HG02981 (cell line): ENCODE measurements at regions not wholly inside any gene's neighbourhood (a gene's known extent, or its start where the extent isn't known, plus 50 kb on each side); places are given as distances from the start of the nearest gene placed in this dataset.

Source experiments
- ATAC-seq: cut with Tn5 transposase; IDR thresholded peaks from one replicate; pipeline ENCODE4 v1.9.1; 2021; ENCODE audit warnings: mild to moderate bottlenecking, moderate library complexity; ENCODE audit not compliant: unreplicated experiment

DNA sequence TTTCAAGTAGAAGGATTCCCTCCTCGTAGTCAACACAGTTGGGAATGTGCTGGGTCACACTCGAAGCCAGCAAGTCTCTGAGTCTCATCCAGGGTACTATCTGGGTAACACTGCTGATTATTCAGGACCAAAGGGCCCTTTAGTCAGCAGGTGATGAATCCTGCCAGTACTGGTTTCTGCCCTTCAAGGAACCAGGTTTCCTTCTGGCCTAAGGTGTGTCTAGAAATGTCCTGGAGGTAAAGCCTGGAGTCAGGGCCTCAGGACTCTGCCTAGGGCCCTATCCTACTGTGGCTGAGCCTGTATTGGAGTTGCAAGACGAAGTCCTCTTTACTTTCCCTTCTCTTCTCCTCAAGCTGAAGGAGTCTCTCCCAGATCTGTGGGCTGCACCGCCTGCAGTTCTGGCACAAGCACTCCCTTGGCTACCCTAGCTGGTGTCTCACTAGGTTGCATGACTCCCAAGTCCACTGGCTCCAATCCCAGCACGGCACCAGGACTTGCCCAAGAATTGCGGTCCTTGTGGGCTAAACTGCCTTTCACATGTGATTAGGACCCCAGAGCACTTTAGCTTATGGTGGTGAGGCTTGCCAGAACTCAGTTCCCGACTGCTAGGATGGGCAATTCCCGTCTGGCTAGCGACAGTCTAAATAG is 193.7 kb upstream of the PDE3A start:
- ATAC-seq = no peak

DNA sequence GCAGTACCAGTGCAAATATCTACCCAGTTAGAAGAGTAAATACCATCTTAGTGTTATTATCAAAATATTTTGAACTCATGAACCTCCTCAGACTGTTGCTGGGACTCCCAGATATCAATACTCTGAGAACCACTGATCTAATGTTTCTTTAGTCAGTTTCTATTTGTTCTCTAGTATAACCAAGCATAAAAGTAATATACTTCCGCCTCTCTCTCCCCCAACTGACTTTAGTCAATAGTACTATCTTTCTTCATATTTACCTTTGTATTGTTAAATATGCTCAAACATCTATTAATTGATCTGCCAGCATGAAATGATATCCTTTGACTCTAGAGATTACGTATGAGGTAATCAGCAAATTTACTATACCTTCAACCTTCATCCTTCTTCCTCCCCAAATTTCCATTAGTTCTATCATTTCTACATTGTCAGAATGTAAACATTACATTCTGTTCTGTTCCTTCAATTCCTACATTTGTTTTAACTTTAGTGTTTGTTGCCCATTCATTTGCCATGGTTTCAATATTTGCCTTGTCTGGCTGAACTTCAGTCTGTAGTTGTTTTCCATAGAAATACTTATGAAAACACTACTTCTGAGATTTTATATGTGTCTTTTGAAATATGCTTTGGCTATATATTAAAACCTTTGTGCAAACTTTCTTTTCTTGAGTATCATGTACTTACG is 192.5 kb upstream of the PDE3A start:
- no peak for ATAC-seq

DNA sequence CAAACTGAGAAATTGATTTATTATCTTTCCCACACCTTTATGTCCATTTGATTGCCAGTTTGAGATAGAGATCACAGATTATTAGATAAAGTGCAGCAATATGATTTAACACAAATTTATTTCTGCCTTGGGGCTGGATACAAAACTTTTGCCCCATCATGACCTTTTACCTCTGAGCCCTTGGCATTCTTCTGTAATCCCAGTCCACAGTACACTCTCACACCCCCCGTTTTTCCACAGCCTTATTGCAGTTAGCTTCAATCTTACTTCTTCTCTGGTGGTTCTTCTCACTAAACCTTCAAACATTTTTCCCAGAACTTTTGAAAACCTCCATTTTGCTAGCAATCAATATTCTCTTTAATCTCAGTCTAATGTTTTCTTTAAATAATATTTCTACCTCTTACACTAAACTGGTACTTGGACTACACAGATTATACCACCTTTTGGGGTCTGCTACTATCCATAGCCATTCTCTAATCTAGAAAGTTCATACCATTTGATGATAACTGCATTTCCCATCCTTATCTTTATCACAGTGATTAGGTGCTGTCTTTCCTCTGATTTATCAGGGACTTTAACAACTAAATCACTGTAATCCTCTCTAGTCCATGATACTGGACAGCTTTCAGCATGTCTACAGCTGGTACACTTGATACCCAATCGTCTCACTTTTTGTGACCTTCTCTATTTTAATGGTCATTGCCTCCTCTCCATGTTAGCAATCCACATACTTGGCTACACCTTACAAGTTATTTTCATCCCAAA is 186.7 kb upstream of the PDE3A start:
- no peak for ATAC-seq

DNA sequence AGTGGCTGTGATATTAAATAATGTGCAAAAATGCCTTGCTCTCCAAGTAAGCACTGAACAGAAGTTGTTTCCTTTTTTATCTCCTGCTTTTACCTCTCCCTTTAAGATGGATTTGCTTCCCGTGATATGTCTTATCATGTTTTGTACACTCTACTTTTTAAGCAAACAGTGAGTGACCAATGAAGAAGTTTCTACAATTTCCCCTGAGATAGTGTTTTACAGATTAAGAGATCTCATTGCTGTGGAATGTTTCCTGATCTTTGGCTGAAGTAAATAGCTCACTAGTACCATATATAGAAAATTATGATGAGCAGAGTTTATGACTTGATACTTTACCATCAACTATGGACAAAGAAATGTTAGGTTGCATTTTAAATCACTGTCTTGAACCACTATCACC is 184.8 kb upstream of the PDE3A start:
- no peak for ATAC-seq

DNA sequence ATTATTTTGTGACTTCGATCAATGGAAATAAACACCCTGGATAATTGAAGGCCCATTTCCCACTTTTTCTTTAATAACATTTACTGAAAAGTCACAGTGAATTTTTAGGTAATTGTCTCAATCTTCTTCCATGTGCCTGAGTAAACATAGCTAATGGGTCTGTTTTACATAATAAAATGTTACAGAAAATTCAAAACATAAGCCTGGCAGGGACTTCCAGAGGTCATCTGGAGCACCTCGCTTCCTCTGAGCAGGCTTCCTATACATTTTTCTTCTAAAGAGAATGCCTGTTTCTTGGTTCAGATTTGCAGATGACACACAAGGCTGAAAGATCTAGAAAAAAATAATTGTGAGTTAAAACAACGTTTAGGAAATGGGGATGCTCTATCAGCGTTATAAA is 183.8 kb upstream of the PDE3A start:
- no peak for ATAC-seq

DNA sequence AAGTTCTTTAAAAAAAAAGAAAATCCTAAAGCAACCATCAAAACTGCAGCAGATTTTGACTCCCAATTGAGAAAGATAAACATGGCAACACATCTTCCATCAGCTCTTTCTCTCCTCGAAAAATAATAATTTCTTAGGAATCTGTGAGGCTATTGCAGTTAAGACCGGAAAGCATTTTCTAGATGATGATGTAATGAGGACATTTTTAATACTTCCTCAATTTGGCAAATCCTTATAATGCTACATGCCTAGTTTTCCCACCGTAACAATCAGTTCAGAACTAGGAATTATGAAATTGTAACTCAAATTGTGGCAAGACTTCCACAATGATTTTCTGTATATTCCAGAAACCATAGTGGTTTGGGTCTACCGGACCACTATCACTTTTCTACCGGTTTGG is 180.9 kb upstream of the PDE3A start:
- no peak for ATAC-seq

DNA sequence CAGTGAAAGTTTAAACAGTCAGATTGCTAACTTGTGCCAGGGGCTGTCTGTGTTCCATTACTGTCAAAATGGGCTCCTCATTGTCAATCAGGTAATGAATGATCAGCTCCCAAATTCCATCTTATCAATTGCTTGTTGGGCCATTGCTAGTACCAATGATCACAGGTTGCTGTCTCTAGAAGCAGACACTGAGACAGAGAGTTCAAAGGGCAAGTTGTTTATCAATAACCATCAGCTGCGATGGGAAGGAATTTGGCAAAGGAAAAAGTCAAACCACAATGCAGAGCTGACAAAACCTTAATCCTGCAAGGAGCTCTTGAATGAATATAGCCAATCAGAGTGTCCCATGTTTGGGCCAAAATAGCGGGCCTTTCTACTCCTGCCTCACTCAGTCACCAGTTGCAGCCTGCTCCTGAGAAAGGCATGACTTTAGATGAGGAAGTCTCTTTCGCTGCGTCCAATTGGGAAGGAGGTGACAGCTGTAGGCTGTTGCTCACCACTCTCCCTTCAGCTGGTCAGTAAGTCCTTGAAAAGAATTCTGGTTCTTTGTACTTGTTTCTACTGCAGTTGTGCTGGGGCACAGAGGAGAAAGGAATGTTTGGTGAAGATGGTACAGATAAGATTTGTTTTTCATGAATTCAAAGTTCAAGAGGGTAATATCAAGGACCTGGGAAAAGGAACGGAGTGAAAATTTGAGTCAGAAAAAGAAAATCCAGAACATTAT is 179.2 kb upstream of the PDE3A start:
- ATAC-seq = no peak

DNA sequence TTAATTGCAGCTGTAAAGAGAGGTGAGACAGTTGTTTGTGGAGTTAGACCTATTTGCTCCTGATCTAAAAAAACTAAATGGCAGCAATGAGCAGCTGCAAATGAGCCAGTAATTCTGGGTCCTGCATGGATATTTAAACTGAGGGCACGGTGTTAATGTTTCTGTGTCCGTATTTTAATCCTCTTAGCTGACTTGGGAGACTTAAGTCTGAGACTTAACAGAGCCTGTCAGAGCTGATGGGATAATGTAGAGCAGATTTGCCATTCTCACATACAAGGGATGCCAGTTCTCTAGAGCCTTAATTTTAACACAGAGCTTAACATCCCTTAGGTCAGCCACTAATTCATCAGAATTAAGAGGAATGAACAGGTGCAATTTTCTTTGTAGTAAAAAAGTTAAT is 178.6 kb upstream of the PDE3A start:
- ATAC-seq = no peak

DNA sequence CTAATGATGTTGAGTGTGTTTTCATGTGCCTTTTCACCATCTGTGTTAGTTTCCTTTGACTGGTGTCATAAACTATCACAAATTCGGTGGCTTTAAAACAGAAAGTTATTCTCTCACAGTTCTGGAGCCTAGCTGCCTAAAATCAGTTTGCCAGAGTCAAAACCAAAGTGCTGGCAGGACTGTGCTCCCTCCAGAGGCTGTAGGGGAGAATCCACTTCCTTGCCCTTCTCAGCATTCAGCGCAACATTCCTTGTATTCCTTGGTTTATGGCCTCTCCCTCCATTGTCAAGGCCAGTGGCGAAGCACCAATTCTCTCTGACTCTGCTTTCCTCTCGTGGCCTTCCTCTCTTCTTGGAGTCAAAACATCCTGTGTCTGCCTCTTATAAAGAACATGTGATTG is 174.2 kb upstream of the PDE3A start:
- ATAC-seq = no peak

DNA sequence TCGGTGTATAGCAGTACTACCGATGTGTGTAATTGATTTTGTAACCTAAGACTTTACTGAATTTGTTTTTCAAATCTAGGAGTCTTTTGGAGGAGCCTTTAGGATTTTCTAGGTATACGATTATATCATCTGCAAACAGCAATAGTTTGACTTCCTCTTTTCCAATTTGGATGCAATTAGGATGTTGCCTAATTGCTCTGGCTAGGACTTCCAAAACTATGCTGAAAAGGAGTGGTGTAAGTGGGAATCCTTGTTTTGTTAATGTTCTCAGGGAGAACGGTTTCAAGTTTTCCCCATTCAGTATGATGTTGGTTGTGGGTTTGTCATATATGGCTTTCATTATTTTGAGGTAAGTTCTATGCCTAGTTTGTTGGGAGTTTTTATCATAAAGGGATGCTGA is 171.6 kb upstream of the PDE3A start:
- no peak for ATAC-seq

DNA sequence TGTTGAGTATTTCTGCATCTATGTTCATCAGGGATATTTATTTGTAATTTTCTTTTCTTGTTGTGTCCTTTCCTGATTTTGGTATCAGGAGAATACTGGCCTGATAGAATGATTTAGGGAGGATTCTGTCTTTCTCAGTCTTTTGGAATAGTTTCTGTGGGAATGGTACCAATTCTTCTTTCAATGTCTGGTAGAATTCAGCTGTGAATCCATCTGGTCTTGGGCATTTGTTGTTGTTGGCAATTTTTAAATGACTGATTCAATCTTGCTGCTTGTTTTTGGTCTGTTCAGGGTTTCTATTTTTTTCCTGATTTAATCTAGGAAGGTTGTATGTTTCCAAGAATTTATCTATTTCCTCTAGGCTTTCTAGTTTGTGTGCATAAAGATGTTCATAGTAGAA is 170.9 kb upstream of the PDE3A start:
- no peak for ATAC-seq

DNA sequence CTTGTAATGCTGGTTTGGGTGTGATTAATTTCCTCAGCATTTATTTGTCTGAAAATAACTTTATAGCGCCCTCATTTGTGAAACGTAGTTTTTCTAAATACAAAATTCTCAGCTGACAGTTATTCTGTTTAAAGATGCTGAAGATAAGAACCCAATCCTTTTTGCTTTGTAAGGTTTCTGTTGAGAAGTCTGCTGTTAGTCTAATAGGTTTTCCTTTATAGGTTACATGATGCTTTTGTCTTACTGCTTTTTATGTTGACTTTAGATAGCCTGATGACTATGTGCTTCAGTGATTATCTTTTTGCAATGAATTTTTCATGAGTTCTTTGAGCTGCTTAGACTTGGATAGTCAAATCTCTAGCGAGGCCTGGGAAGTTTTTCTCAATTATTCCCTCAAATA is 168.6 kb upstream of the PDE3A start:
- ATAC-seq = no peak

DNA sequence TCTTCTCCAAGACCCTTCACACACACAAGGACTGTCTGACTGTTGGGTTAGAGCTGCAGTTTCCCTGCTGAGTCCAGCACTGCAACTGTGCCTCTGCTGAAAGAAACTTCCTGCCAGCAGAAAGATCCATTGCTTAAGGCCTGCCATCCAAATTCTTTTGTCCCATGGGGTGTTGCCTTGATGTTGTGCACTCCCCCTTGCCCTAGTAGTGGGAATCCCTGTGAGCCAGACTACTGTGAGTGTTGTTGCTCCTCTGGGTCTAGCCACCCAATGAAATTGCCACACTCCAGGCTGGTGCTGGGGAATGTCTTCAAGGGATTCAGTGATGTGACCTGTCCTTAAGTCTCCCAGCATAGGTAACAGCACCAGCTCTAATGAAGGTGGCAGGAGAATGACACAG is 166.6 kb upstream of the PDE3A start:
- ATAC-seq = no peak

DNA sequence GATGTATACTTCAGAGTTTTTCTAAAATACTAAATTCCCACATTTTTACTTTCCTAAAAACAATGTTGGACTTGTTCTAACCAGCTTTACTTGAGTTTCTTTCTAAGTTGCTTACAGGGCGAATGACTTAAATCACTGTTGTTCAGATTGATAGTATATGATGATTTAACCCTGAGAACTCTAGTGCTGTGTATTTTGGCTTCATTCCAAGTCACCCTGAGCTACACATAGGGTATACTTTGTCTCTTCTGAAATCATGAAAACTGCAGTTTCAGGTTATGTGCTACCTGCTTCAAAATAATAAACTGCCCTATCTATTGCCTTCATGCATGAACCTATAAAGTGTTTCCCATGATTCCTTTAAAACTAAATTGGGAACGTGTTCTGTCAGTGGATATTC is 162.5 kb upstream of the PDE3A start:
- ATAC-seq = no peak

DNA sequence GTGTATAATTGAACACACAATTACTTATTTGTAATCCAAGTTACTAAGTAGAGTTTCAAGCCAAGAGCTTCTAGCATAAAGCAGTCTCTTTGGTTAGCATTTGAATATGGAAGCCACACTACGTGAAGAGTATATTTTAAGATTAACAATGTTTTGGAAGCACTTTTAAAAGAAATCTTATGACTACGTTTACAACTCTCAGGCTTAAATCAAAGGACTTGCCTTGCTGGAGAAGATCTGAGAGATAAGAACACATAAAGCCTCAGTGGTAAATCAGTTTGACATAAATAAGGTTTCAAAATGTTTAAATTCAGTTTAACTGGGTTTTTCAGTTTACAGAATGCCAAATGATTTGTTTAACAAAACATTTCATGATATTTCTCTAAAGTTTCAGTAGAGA is 161.9 kb upstream of the PDE3A start:
- ATAC-seq = no peak

DNA sequence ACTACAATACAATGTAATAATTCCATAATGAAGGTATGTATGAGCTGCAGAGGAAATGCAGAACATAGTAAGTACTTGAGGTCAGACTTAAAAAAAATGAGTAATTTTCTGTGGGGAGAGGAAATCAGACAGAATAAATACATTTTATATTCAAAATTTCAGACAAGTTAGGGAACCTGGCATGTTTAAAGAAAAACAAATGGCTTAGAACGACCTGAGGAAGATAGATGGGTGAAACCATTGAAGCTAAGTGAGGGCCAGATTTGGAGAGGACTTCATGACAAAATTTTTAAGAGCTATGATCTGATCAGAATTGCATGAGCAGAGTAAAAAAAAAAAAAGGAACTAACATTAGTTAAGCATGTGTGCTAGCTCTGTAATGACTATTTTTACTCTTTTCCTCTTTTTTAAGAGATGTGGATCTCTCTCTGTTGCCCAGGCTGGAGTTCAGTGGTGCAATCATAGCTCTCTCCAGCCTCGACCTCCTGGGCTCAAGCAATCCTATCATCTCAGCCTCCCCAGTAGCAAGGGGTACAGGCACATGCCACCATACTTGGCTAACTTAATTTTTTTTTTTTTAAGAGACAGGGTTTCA is 157.6 kb upstream of the PDE3A start:
- no peak for ATAC-seq

DNA sequence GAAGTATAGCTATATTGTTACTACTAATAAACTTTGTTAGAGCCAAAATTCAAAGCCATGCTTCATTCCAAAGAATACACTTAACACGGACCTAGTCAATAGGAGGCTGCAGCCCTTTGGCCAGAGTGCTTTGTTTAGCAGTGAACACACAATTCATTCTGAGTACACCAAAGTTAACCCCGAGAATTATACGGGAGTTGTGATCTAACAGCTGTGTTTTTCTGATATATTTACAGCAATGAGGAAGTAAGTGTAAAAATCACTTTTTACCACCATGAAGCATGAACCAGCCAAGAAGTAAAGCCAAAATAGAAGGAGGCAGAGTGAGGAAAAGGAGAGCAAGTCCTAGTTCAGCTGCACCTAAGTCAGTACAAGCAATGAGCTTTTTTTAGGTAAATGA is 156.8 kb upstream of the PDE3A start:
- no peak for ATAC-seq

DNA sequence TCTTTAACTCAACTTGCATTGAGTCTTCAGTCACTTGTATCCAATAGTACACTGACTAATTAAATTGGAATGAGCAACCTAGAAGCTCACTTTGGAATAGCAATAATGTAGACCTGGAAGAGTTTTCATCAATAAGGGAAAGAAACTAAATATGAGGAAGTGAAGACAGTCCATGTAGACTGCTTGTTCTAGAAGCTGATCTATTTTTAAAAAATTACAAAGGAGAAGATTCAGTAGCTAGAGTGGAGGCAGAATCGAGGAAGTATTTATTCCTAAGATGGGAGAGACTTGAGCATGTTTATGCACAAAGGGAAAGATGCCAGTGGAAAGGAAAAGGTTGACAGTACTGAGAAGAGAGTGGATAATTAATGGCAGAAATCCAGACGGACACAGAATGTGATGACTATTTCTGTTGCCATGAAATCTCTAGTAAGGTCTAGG is 156.3 kb upstream of the PDE3A start:
- no peak for ATAC-seq

DNA sequence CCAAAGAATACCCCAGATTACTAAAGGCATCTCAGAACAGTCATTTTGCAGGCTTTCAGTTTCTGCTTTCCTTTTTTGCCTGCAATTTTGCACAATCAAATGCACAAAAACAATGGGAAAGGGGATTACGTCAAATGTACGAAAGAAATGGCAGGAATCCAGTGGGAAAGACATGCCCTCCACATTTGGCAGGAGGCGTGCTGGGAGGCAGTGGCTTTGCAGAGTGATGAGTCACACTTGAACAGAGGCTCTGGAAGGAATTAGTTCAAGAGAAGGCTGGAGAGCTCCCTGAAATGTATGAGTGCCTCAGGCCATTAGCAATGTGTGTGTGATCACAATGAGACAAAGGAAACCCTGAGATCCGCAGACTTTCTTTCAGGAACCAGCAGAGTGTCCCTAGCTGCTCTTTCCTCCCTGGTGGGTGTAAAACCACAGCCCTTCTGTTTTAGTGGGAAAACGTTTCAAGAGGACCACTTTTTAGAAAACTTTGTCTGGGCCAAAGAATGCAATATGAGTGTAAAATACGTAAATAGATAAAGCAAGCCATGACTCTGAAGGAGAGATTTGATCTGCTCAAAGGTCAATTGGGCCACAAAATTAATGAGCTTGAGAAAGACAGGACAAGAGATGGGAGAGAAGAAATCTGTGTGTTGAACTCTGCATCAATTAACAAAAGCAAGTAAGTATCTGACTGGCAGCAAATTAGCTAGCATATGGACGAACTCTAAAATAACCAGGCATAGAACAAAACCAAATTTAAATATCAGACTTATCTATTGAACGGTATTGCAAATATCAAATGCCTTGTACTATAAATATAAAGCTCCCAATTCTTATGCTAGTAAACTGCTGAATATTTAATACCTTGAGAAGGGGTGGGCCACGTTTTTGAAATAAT is 155.4 kb upstream of the PDE3A start:
- ATAC-seq = no peak
